ENCODE measurements at regions not wholly inside any gene's neighbourhood (a gene's known extent, or its start where the extent isn't known, plus 50 kb on each side); places are given as distances from the start of the nearest gene placed in this dataset.

DNA sequence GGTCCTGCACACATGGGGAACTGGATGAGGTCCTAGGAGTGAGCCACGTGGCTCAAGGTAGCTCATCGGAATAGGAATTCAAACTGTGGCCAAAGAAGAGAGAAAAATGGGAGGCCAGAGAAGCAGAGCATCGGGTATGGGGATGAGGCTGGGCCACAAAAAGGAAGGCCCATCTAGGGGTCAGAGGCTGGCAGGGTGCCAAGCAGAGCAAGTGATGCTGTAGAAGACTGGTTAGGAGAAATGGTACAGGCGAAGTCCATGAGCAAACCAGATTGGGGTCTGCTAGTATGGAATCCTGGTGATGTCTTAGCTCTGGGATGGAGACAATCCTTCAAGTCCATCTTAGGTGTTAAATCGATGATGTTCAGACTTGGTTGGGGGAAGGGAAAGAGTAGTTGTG is 68.0 kb downstream of the TEX35 start:
- TF ChIP-seq CTCF (IDR thresholded peaks at IDR 0.05) (no peak), POLR2A (IDR thresholded peaks at IDR 0.05) (no peak)
